Progenitor cell of endocrine pancreas (in vitro differentiated cells): ENCODE measurements at regions not wholly inside any gene's neighbourhood (a gene's known extent, or its start where the extent isn't known, plus 50 kb on each side); places are given as distances from the start of the nearest gene placed in this dataset.

Source experiments
- DNase-seq: peaks from one replicate; pipeline ENCODE4 v3.0.0; 2021; ENCODE audit warnings: low spot score; ENCODE audit not compliant: unreplicated experiment
- H3K27ac Mint-ChIP-seq: 2 replicates; pipeline ENCODE4 v1.8.0; 2021; ENCODE audit warnings: mild to moderate bottlenecking, moderate library complexity, mixed read lengths
- H3K27me3 Mint-ChIP-seq: 2 replicates; pipeline ENCODE4 v1.8.0; 2021; ENCODE audit warnings: mixed read lengths
- H3K36me3 Mint-ChIP-seq: 2 replicates; pipeline ENCODE4 v1.8.0; 2022; ENCODE audit warnings: mixed read lengths; ENCODE audit not compliant: insufficient read depth
- H3K4me1 Mint-ChIP-seq: 2 replicates; pipeline ENCODE4 v1.8.0; 2021; ENCODE audit warnings: low read depth, mixed read lengths
- H3K4me3 Mint-ChIP-seq: 2 replicates; pipeline ENCODE4 v1.8.0; 2021; ENCODE audit warnings: low read depth, mild to moderate bottlenecking, moderate library complexity, mixed read lengths
- H3K9me3 Mint-ChIP-seq: 2 replicates; pipeline ENCODE4 v1.8.0; 2021; ENCODE audit warnings: low read depth, mixed read lengths
- CTCF ChIP-seq: fragments of 200-600 bp; sonication (generic); IDR thresholded peaks from one replicate; pipeline ENCODE4 v1.5.0; 2021; ENCODE audit warnings: antibody characterized with exemption, mild to moderate bottlenecking; ENCODE audit not compliant: unreplicated experiment

GRCh38 chr4:124028182-124028581, 631.6 kb downstream of the SPRY1 start:
- H3K36me3 Mint-ChIP-seq, result no peaks in the 10 kb centered on the region
- H3K4me3 Mint-ChIP-seq, result no peak overlapping the region
- no peaks in the 10 kb centered on the region for H3K27me3 Mint-ChIP-seq
- no peaks in the 10 kb centered on the region for H3K4me1 Mint-ChIP-seq
- TF ChIP-seq CTCF, result no peak
- H3K27ac Mint-ChIP-seq, result no peak overlapping the region
- no peaks in the 10 kb centered on the region for H3K9me3 Mint-ChIP-seq
- DNase-seq, result no peak

GRCh38 chr4:124030147-124030546, 633.6 kb downstream of the SPRY1 start:
- Mint-ChIP-seq H3K4me3 (no peak overlapping the region), H3K4me1 (no peaks in the 10 kb centered on the region), H3K27me3 (no peaks in the 10 kb centered on the region), H3K36me3 (no peaks in the 10 kb centered on the region), H3K9me3 (no peaks in the 10 kb centered on the region), H3K27ac (no peak overlapping the region)
- TF ChIP-seq CTCF, result no peak
- DNase-seq, result no peak

- no peaks in the 10 kb centered on the region for H3K27me3 Mint-ChIP-seq
- no peaks in the 10 kb centered on the region for H3K9me3 Mint-ChIP-seq
- no peak for DNase-seq
- H3K36me3 Mint-ChIP-seq, result no peaks in the 10 kb centered on the region
- H3K4me3 Mint-ChIP-seq, result no peak overlapping the region
- no peak overlapping the region for H3K27ac Mint-ChIP-seq
- no peaks in the 10 kb centered on the region for H3K4me1 Mint-ChIP-seq
- TF ChIP-seq CTCF, result no peak
Measured at GRCh38 chr4:124032035-124032434, 635.4 kb downstream of the SPRY1 start.

- no peak for TF ChIP-seq CTCF
- H3K4me1 Mint-ChIP-seq, result no peaks in the 10 kb centered on the region
- no peaks in the 10 kb centered on the region for H3K27me3 Mint-ChIP-seq
Measured at GRCh38 chr4:124035364-124036041, 638.9 kb downstream of the SPRY1 start.

DNA sequence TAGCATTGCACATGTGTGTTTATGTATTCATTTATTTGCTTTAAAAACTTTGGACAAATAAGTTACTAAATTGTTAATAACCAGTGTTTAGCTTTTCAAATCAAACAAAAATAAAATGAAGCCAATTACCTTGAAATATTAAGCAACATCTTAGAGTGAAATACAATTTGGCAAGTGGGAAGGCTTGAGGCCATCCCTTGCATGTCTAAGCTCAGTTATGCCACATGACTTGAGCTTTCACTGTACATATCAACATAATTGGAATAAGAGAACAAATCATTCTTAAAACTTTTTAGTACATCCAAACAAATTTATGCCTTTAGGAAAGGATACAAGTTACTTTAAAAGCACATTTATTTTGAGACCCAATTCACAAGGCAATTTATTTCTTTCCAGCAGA, 640.6 kb downstream of the SPRY1 start:
- H3K9me3 Mint-ChIP-seq, result peaks cover 6% of the 10 kb centered on the region
- TF ChIP-seq CTCF, result no peak
- no peak overlapping the region for H3K27ac Mint-ChIP-seq
- H3K27me3 Mint-ChIP-seq, result no peaks in the 10 kb centered on the region
- no peak for DNase-seq
- H3K4me3 Mint-ChIP-seq, result no peak overlapping the region
- H3K36me3 Mint-ChIP-seq, result no peaks in the 10 kb centered on the region
- no peaks in the 10 kb centered on the region for H3K4me1 Mint-ChIP-seq

More at GRCh38 chr4:124035364-124036041, 638.9 kb downstream of the SPRY1 start:
- peaks cover 3% of the 10 kb centered on the region for H3K9me3 Mint-ChIP-seq
- no peaks in the 10 kb centered on the region for H3K36me3 Mint-ChIP-seq
- H3K4me3 Mint-ChIP-seq, result no peak overlapping the region
- no peak overlapping the region for H3K27ac Mint-ChIP-seq
- DNase-seq, result no peak
